Neural progenitor cell (in vitro differentiated cells): ENCODE measurements at regions not wholly inside any gene's neighbourhood (a gene's known extent, or its start where the extent isn't known, plus 50 kb on each side); places are given as distances from the start of the nearest gene placed in this dataset.

ENCODE experiments used
- CTCF ChIP-seq: fragments of 200-600 bp; sonication (generic); IDR thresholded peaks from 2 replicates; pipeline ENCODE4 v1.5.1; 2017; ENCODE audit warnings: antibody characterized with exemption, mild to moderate bottlenecking
- EZH2 ChIP-seq: fragments of 200-600 bp; sonication (generic); IDR thresholded peaks from 2 replicates; pipeline ENCODE4 v1.6.1; 2017; ENCODE audit warnings: antibody characterized with exemption, mild to moderate bottlenecking, moderate library complexity
- EZH2phosphoT487 ChIP-seq: fragments of 200-600 bp; sonication (generic); IDR thresholded peaks from 2 replicates; pipeline ENCODE4 v1.6.1; 2017; ENCODE audit warnings: antibody characterized with exemption

- TF ChIP-seq CTCF (no peak), EZH2phosphoT487 (no peak), EZH2 (no peak)
Measured at GRCh38 chr20:1842281-1842680, 52.9 kb upstream of the SIRPA start.
